ENCODE measurements at regions not wholly inside any gene's neighbourhood (a gene's known extent, or its start where the extent isn't known, plus 50 kb on each side); places are given as distances from the start of the nearest gene placed in this dataset.

DNA sequence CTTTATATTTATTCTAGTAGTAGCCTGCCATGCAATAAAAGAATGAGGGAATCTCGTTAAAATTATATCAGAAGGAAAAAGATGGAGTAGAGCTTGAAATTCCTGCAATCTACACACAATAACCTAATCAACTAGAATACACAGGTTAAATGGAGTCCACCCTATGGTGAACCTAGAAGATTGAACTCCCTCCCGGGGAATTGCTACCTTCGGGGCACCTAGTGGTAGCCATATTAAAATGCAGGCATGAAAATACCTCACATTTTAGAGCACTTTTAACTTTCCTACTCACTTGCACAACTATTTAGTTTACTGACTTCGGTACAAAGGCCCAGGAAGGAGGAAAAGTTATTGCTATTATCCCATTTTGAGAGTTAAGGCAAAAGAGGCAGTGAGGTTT is 174.5 kb downstream of the SS18 start:
- RAD21 ChIA-PET (ENCODE audit: low non-redundant PET in 1 of 2, low total read pairs in 2 of 2, uncharacterized antibody in 2 of 2, unreplicated experiment in 2 of 2) = no interaction called here
- intact Hi-C loops (cut with micrococcal nuclease) = no loop called here
- peak; percentile 82 for ATAC-seq

More for the DNA sequence above, 174.5 kb downstream of the SS18 start:
- Histone ChIP-seq H3K9me2 (ENCODE audit: insufficient read depth) (no peaks in the 10 kb centered on the region), H3K9me3 (ENCODE audit: control insufficient read depth in 1 of 2, insufficient read depth in 1 of 2, low read depth in 1 of 2, low read length in 2 of 2) (no peaks in the 10 kb centered on the region), H3K4me3 (replicated peaks in 1 of 2; ENCODE audit: low read depth in 1 of 2, low read length in 2 of 2) (no peak overlapping the region), H3K4me1 (ENCODE audit: control insufficient read depth in 1 of 2, insufficient read depth in 2 of 2, low read length in 2 of 2) (no peaks in the 10 kb centered on the region), H2AFZ (ENCODE audit: low read depth, low read length, poor library complexity, severe bottlenecking) (peak overlapping the region; percentile 37), H3K79me2 (ENCODE audit: insufficient read depth, low read length) (no peaks in the 10 kb centered on the region), H3K9ac (ENCODE audit: low read length) (no peak overlapping the region), H3K4me2 (ENCODE audit: low read length) (no peak overlapping the region), H3K27ac (ENCODE audit: low read depth, low read length) (no peak overlapping the region), H3K36me3 (ENCODE audit: control insufficient read depth in 1 of 2, insufficient read depth in 2 of 2, low read length in 2 of 2) (no peaks in the 10 kb centered on the region), H4K20me1 (ENCODE audit: insufficient read depth) (no peaks in the 10 kb centered on the region), H3K27me3 (ENCODE audit: insufficient read depth, low read length) (no peaks in the 10 kb centered on the region)
- TF ChIP-seq ZNF274 (IDR thresholded peaks at IDR 0.05; ENCODE audit: low read depth, low read length) (no peak), EGR1 (IDR thresholded peaks at IDR 0.05; ENCODE audit: low read depth) (no peak), CTCF (IDR thresholded peaks at IDR 0.05 in 2 of 3, conservative IDR thresholded peaks at IDR 0.05 in 1 of 3; ENCODE audit: borderline replicate concordance in 1 of 3, insufficient read depth in 1 of 3, low read depth in 2 of 3, low read length in 2 of 3) (peak in 2 of 3 experiments; percentile 36 to 47; a peak in 4 of 6 replicates), CBX3 (IDR thresholded peaks at IDR 0.05; ENCODE audit: low read depth) (no peak), RAD21 (IDR thresholded peaks at IDR 0.05; ENCODE audit: low read depth) (peak; percentile 7; the same call in 1 of the 2 replicates), TCF7L2 (IDR thresholded peaks at IDR 0.05; ENCODE audit: borderline replicate concordance, extremely low read depth, insufficient read depth, insufficient read length) (no peak), ZBTB33 (IDR thresholded peaks at IDR 0.05; ENCODE audit: extremely low read depth, insufficient replicate concordance, low read length) (no peak)
- no TSS peak for BruUV-seq (replicated peaks)
- CTCF ChIA-PET = no interaction called here
- no peak for DNase-seq (ENCODE audit: low read depth, low spot score)
- POLR2A ChIA-PET = no interaction called here

Measured in HCT116 (cell line).